ENCODE measurements at regions not wholly inside any gene's neighbourhood (a gene's known extent, or its start where the extent isn't known, plus 50 kb on each side); places are given as distances from the start of the nearest gene placed in this dataset.

DNA sequence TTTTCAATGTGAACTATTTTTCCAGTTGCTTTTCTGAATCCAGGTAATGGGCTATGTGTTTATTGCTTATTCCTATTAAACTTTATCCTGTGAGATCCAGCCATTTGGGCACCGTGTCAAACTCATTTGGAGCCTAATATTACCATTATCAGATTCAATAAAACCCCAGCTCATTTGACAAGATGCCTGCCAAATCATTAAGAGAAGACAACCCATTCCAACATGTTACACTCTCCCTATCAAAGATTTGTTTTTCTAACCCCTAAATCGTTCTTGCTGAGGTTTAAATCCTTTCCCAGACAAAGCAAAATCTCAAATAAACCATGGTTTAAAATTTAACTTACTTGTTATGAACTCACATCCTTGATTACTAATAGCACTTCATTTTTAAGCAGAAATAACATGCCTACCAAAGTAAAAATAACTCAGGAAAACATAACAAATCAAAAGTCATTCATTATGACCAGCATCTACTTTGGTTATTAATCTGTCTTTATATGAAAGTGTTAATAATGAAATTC, 130.0 kb upstream of the TCF21 start:
- TF ChIP-seq POLR2A (IDR thresholded peaks at IDR 0.05) = no peak
- TF ChIP-seq, protein P1, sequence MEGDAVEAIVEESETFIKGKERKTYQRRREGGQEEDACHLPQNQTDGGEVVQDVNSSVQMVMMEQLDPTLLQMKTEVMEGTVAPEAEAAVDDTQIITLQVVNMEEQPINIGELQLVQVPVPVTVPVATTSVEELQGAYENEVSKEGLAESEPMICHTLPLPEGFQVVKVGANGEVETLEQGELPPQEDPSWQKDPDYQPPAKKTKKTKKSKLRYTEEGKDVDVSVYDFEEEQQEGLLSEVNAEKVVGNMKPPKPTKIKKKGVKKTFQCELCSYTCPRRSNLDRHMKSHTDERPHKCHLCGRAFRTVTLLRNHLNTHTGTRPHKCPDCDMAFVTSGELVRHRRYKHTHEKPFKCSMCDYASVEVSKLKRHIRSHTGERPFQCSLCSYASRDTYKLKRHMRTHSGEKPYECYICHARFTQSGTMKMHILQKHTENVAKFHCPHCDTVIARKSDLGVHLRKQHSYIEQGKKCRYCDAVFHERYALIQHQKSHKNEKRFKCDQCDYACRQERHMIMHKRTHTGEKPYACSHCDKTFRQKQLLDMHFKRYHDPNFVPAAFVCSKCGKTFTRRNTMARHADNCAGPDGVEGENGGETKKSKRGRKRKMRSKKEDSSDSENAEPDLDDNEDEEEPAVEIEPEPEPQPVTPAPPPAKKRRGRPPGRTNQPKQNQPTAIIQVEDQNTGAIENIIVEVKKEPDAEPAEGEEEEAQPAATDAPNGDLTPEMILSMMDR (IDR thresholded peaks at IDR 0.05) = no peak

Measured in adrenal gland (tissue), 5 donors.